Right lobe of liver (tissue), 4 donors: ENCODE measurements at regions not wholly inside any gene's neighbourhood (a gene's known extent, or its start where the extent isn't known, plus 50 kb on each side); places are given as distances from the start of the nearest gene placed in this dataset.

Experiments used
- CTCF ChIP-seq, 4 donors: fragments of 200-600 bp in 3 of 4; fragments of 450-650 bp in 1 of 4; IDR thresholded peaks; one replicate each; pipeline versions ENCODE4 v1.5.1 to v1.8.0; 2016 to 2022; ENCODE audit warnings: antibody characterized with exemption in 4 of 4, mild to moderate bottlenecking in 2 of 4
- POLR2A ChIP-seq: fragments of 450-650 bp; IDR thresholded peaks from one replicate; pipeline ENCODE4 v1.6.1; 2017; ENCODE audit warnings: antibody characterized with exemption, mild to moderate bottlenecking
- donor health status: DM: no; HTN: no; CAD: no.
- donor health status: DM: no; HTN: no; CAD: no.
- donor health status: DM: no; HTN: yes; CAD: no.

- no peak for TF ChIP-seq CTCF (IDR thresholded peaks at IDR 0.05)
- no peak for TF ChIP-seq POLR2A
Measured at GRCh38 chr13:54965881-54966280, 1937.3 kb downstream of the OLFM4 start.
